OCI-LY7 (cell line): ENCODE measurements at regions not wholly inside any gene's neighbourhood (a gene's known extent, or its start where the extent isn't known, plus 50 kb on each side); places are given as distances from the start of the nearest gene placed in this dataset.

Experiments
- BruUV-seq: library from RNA; stranded (reverse); fragments of 400-500 nt; replicated peaks from 2 replicates; lab custom pipeline; 2021; lab: Mats Ljungman, UMichigan
- CTCF ChIA-PET: fragments of 300-600 bp; sonication (Branson Sonifier 250); formaldehyde crosslinking; loops from one replicate; lab custom pipeline; 2022; ENCODE audit warnings: antibody characterized with exemption; ENCODE audit not compliant: unreplicated experiment; lab: Charles Lee
- POLR2A ChIA-PET: fragments of 300-600 bp; sonication (Branson Sonifier 250); formaldehyde crosslinking; loops from one replicate; lab custom pipeline; 2022; ENCODE audit warnings: antibody characterized with exemption; lab: Charles Lee
- DNase-seq: peaks from one replicate; pipeline ENCODE4 v3.0.0-alpha.2; 2015; ENCODE audit warnings: low spot score
- H2AFZ ChIP-seq: fragments of 200-600 bp; sonication (generic), shearing (Covaris generic); 2 replicates; pipeline ENCODE4 v1.6.1; 2014; ENCODE audit warnings: mild to moderate bottlenecking, antibody characterized with exemption, low read length, moderate library complexity
- H3K27ac ChIP-seq: fragments of 200-600 bp; sonication (generic); 2 replicates; pipeline ENCODE4 v1.5.1; 2014; ENCODE audit warnings: mixed run types, low read depth, mild to moderate bottlenecking, moderate library complexity, low read length, inconsistent platforms; ENCODE audit not compliant: poor library complexity, severe bottlenecking
- H3K36me3 ChIP-seq: fragments of 200-600 bp; sonication (generic); 2 replicates; pipeline ENCODE4 v1.6.1; 2014; ENCODE audit warnings: mild to moderate bottlenecking, antibody characterized with exemption, low read length, moderate library complexity, mixed read lengths; ENCODE audit not compliant: insufficient read depth
- H3K4me1 ChIP-seq: fragments of 200-600 bp; sonication (generic); 2 replicates; pipeline ENCODE4 v1.5.1; 2014; ENCODE audit warnings: mild to moderate bottlenecking, low read length; ENCODE audit not compliant: insufficient read depth, poor library complexity, severe bottlenecking
- H3K4me2 ChIP-seq: fragments of 200-600 bp; sonication (generic); 2 replicates; pipeline ENCODE4 v1.6.1; 2014; ENCODE audit warnings: mild to moderate bottlenecking, low read length
- H3K4me3 ChIP-seq: fragments of 200-600 bp; sonication (generic); 2 replicates; pipeline ENCODE4 v1.5.1; 2014; ENCODE audit warnings: mild to moderate bottlenecking, low read depth, low read length; ENCODE audit not compliant: poor library complexity, severe bottlenecking
- H3K79me2 ChIP-seq: fragments of 200-600 bp; sonication (generic); 2 replicates; pipeline ENCODE4 v1.6.1; 2016; ENCODE audit warnings: low read depth, mild to moderate bottlenecking, low read length, moderate library complexity, mixed read lengths; ENCODE audit not compliant: insufficient read depth
- H3K9me2 ChIP-seq: fragments of 200-600 bp; sonication (generic); 2 replicates; pipeline ENCODE4 v1.6.1; 2016; ENCODE audit warnings: mild to moderate bottlenecking, low read length, mixed read lengths; ENCODE audit not compliant: insufficient read depth
- H3K9me3 ChIP-seq: fragments of 200-600 bp; sonication (generic); 2 replicates; pipeline ENCODE4 v1.6.1; 2014; ENCODE audit warnings: mild to moderate bottlenecking, mixed run types, low read length, mixed read lengths
- H4K20me1 ChIP-seq: fragments of 200-600 bp; sonication (generic); 2 replicates; pipeline ENCODE4 v1.6.1; 2014; ENCODE audit warnings: mild to moderate bottlenecking, antibody characterized with exemption, low read length, moderate library complexity, mixed read lengths; ENCODE audit not compliant: insufficient read depth
- EZH2phosphoT487 ChIP-seq: fragments of 200-600 bp; sonication (generic); IDR thresholded peaks from 2 replicates; pipeline ENCODE4 v1.6.1; 2018; ENCODE audit warnings: low read depth, borderline replicate concordance, mild to moderate bottlenecking, mixed run types, antibody characterized with exemption, low read length, moderate library complexity, mixed read lengths
- intact Hi-C: fragments of 100-400 bp; cut with micrococcal nuclease; formaldehyde crosslinking; loops from one replicate; pipeline ENCODE4 v1.10.0; 2022; ENCODE audit not compliant: unreplicated experiment
- TF ChIP-seq, protein P1 (sequence below): fragments of 200-600 bp; sonication (generic); conservative IDR thresholded peaks from 2 replicates; pipeline ENCODE4 v1.5.1; 2014; ENCODE audit warnings: mild to moderate bottlenecking, antibody characterized with exemption, low read length, moderate library complexity, mixed read lengths

DNA sequence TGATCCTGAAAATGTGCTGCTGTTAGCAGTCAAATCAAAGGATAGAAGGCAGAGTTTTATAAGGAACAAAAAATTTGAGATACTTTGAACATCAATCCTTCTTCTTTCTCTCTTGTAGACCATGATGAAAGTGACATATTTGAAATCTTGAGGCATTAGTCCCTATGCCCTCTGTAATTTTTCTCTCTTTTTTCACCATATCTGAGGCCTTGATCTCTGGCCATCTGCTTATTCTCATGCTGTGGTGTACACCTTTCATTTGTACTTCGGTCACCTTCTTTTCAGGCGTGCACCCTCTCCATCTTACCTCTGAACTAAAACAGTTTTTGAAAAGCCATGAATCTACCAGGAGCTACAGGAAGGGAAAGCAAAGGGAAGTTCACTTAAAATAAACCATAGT lies 420.9 kb downstream of the C12orf50 start:
- DNase-seq: no peak
- Histone ChIP-seq H3K4me2 (no peak overlapping the region), H4K20me1 (no peaks in the 10 kb centered on the region), H3K4me1 (no peaks in the 10 kb centered on the region), H3K27ac (no peak overlapping the region), H3K79me2 (no peaks in the 10 kb centered on the region), H2AFZ (no peak overlapping the region), H3K9me3 (no peaks in the 10 kb centered on the region), H3K4me3 (no peak overlapping the region), H3K9me2 (no peaks in the 10 kb centered on the region), H3K36me3 (no peaks in the 10 kb centered on the region)
- BruUV-seq: no TSS peak
- POLR2A ChIA-PET: interaction anchor here (0.5 to 2.0 kb wide), 4 partner anchors 11 to 584 kb away, joined by 3 to 6 read pairs (median 3); no protein-coding TSS in a partner anchor
- TF ChIP-seq, protein P1, sequence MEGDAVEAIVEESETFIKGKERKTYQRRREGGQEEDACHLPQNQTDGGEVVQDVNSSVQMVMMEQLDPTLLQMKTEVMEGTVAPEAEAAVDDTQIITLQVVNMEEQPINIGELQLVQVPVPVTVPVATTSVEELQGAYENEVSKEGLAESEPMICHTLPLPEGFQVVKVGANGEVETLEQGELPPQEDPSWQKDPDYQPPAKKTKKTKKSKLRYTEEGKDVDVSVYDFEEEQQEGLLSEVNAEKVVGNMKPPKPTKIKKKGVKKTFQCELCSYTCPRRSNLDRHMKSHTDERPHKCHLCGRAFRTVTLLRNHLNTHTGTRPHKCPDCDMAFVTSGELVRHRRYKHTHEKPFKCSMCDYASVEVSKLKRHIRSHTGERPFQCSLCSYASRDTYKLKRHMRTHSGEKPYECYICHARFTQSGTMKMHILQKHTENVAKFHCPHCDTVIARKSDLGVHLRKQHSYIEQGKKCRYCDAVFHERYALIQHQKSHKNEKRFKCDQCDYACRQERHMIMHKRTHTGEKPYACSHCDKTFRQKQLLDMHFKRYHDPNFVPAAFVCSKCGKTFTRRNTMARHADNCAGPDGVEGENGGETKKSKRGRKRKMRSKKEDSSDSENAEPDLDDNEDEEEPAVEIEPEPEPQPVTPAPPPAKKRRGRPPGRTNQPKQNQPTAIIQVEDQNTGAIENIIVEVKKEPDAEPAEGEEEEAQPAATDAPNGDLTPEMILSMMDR: no peak
- TF ChIP-seq EZH2phosphoT487: no peak
- CTCF ChIA-PET: no interaction called here
- intact Hi-C loops: no loop called here

DNA sequence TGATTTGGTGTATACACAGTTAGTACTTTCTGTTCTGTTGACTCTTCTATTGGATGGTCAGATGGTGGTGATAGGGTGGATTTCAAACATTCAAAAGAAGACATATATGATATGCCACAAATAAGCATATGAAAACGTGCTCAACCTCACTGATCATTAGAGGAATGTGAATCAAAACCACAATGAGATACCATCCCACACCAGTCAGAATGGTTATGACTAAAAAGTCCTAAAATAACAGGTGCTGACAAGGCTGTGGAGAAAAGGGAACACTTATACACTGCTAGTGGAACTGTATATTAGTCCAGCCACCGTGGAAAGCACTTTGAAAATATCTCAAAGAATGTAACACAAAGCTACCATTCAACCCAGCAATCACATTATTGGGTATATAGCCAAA lies 425.5 kb downstream of the C12orf50 start:
- H3K4me1 ChIP-seq: no peaks in the 10 kb centered on the region
- H3K9me2 ChIP-seq: no peaks in the 10 kb centered on the region
- CTCF ChIA-PET: no interaction called here
- intact Hi-C loops: no loop called here
- no peak overlapping the region for H2AFZ ChIP-seq
- no peak for DNase-seq
- H3K36me3 ChIP-seq: no peaks in the 10 kb centered on the region
- H3K9me3 ChIP-seq: no peaks in the 10 kb centered on the region
- POLR2A ChIA-PET: no interaction called here
- TF ChIP-seq, protein P1: no peak
- no peak for TF ChIP-seq EZH2phosphoT487
- H3K4me2 ChIP-seq: no peak overlapping the region
- H3K4me3 ChIP-seq: no peak overlapping the region
- BruUV-seq: no TSS peak
- H4K20me1 ChIP-seq: no peaks in the 10 kb centered on the region
- no peaks in the 10 kb centered on the region for H3K79me2 ChIP-seq
- no peak overlapping the region for H3K27ac ChIP-seq

DNA sequence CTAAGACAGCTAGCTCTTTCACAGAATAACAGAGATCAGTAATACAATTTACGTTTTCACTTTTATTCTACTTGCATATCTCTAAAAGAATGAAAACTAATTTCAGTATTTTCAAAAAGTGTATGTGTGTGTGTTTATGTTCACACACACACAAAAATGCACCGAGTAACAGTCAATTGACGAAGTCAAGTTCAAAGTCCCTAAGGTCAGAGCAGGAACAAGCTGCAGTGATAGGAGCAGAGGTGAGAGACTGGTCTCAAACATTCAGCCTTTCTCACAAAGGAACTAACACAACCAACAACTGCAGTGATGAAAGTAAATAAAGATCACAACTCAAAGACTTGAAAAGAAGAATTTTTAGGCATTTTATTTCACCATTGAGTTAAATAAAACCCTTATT lies 429.7 kb downstream of the C12orf50 start:
- no peaks in the 10 kb centered on the region for H3K36me3 ChIP-seq
- DNase-seq: no peak
- no peak overlapping the region for H3K27ac ChIP-seq
- no peaks in the 10 kb centered on the region for H3K79me2 ChIP-seq
- intact Hi-C loops: no loop called here
- TF ChIP-seq, protein P1: no peak
- no peak for TF ChIP-seq EZH2phosphoT487
- no peak overlapping the region for H3K4me3 ChIP-seq
- no peaks in the 10 kb centered on the region for H4K20me1 ChIP-seq
- no peaks in the 10 kb centered on the region for H3K9me2 ChIP-seq
- H3K4me1 ChIP-seq: no peaks in the 10 kb centered on the region
- ChIA-PET CTCF (no interaction called here), POLR2A (interaction anchor here (0.7 to 1.1 kb wide), 3 partner anchors 8 to 40 kb away, joined by 3 to 4 read pairs (median 3); no protein-coding TSS in a partner anchor)
- H3K4me2 ChIP-seq: no peak overlapping the region
- no TSS peak for BruUV-seq
- H3K9me3 ChIP-seq: no peaks in the 10 kb centered on the region
- no peak overlapping the region for H2AFZ ChIP-seq
